ENCODE measurements at regions not wholly inside any gene's neighbourhood (a gene's known extent, or its start where the extent isn't known, plus 50 kb on each side); places are given as distances from the start of the nearest gene placed in this dataset.
A peak's percentile ranks its signal among the peaks of the same experiment; 100 is the strongest.

DNA sequence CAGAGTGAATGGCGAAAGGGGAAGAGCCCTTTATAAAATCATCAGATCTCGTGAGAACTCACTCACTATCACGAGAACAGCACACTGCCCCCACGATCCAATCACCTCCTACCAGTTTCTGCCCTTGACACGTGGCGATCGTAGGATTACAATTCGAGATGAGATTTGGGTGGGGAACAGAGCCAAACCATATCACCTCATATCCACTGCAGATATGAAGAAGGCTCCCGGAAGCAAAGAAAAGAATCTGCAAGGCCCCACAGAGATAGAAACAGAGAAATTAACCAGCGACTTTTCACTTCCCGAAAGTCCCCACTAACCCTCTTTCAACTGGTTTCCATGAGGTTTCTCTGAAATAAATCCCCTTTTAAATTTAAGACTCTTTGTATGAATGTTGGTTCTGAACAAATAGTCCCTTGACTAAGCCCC lies 86.2 kb upstream of the IRF2BP2 start:
- H3K9me3 Mint-ChIP-seq: no peaks in the 10 kb centered on the region
- peaks cover 2% of the 10 kb centered on the region for H3K27me3 Mint-ChIP-seq (ENCODE audit: insufficient read depth)
- no peaks in the 10 kb centered on the region for H3K36me3 Mint-ChIP-seq (ENCODE audit: low read depth)
- no peak overlapping the region for H3K4me3 Mint-ChIP-seq
- DNase-seq: no peak
- no peak overlapping the region for H3K27ac Mint-ChIP-seq
- no peak for TF ChIP-seq CTCF (IDR thresholded peaks at IDR 0.05)
- peaks cover 17% of the 10 kb centered on the region for H3K4me1 Mint-ChIP-seq (ENCODE audit: low read depth)

- DNase-seq: no peak
- H3K9me3 Mint-ChIP-seq: no peaks in the 10 kb centered on the region
- TF ChIP-seq CTCF (IDR thresholded peaks at IDR 0.05): no peak
- H3K27me3 Mint-ChIP-seq (ENCODE audit: insufficient read depth): peaks cover 2% of the 10 kb centered on the region
- no peak overlapping the region for H3K4me3 Mint-ChIP-seq
- no peaks in the 10 kb centered on the region for H3K36me3 Mint-ChIP-seq (ENCODE audit: low read depth)
- H3K27ac Mint-ChIP-seq: no peak overlapping the region
- peaks cover 3% of the 10 kb centered on the region for H3K4me1 Mint-ChIP-seq (ENCODE audit: low read depth)
Observed at GRCh38 chr1:234694661-234695060, 84.7 kb upstream of the IRF2BP2 start.

GRCh38 chr1:234692966-234693580 lies 83.1 kb upstream of the IRF2BP2 start:
- no peaks in the 10 kb centered on the region for H3K9me3 Mint-ChIP-seq
- peaks cover 2% of the 10 kb centered on the region for H3K27me3 Mint-ChIP-seq (ENCODE audit: insufficient read depth)
- H3K36me3 Mint-ChIP-seq (ENCODE audit: low read depth): no peaks in the 10 kb centered on the region
- no peak for DNase-seq
- H3K4me3 Mint-ChIP-seq: no peak overlapping the region
- no peak overlapping the region for H3K27ac Mint-ChIP-seq
- no peak for TF ChIP-seq CTCF (IDR thresholded peaks at IDR 0.05)
- no peaks in the 10 kb centered on the region; the same call in 1 of the 2 replicates for H3K4me1 Mint-ChIP-seq (ENCODE audit: low read depth)

- Mint-ChIP-seq H3K4me1 (ENCODE audit: low read depth) (no peaks in the 10 kb centered on the region; the same call in 1 of the 2 replicates), H3K4me3 (no peak overlapping the region), H3K36me3 (ENCODE audit: low read depth) (no peaks in the 10 kb centered on the region), H3K9me3 (no peaks in the 10 kb centered on the region), H3K27ac (no peak overlapping the region), H3K27me3 (ENCODE audit: insufficient read depth) (no peaks in the 10 kb centered on the region; the same call in 1 of the 2 replicates)
- peak; percentile 66 for TF ChIP-seq CTCF (IDR thresholded peaks at IDR 0.05)
- DNase-seq: peak; percentile 8
Observed at GRCh38 chr1:234691567-234691966, 81.6 kb upstream of the IRF2BP2 start.

DNA sequence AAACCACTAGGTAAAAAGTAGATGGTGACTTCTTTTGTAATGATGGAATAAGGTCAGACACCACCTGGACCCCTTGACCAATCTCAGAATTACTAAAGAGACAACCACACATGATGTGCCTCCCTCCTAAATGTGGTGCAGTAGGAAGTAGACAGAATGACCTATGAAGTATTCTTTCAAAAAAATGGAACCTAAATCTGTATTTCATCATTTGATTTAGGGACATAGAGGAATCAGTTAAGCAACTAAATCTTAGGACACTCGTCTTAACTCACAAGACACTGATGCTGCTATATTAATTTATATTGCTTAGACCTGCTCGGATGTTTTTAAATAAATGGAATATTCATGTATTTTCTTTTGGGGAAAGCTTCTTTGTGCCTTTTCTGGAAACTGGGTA lies 80.9 kb upstream of the IRF2BP2 start:
- Mint-ChIP-seq H3K27ac (no peak overlapping the region), H3K4me3 (no peak overlapping the region), H3K9me3 (peaks cover 3% of the 10 kb centered on the region; the same call in 1 of the 2 replicates), H3K27me3 (ENCODE audit: insufficient read depth) (no peaks in the 10 kb centered on the region; the same call in 1 of the 2 replicates), H3K36me3 (ENCODE audit: low read depth) (peaks cover 4% of the 10 kb centered on the region), H3K4me1 (ENCODE audit: low read depth) (no peaks in the 10 kb centered on the region; the same call in 1 of the 2 replicates)
- no peak for TF ChIP-seq CTCF (IDR thresholded peaks at IDR 0.05)
- no peak for DNase-seq
